HL-60/S4 treated with retinoic acid at 250 ng/mL for 4 days and 3 days (cell line): ENCODE measurements at regions not wholly inside any gene's neighbourhood (a gene's known extent, or its start where the extent isn't known, plus 50 kb on each side); places are given as distances from the start of the nearest gene placed in this dataset.
"Not testable (repeated sequence)": the region's sequence is repeated elsewhere in the genome, so short reads cannot be mapped to it uniquely, and the experiment has no call there.

Source experiments
- in situ Hi-C: fragments of 300-500 bp; cut with MboI; formaldehyde crosslinking; loops from 2 replicates; pipeline ENCODE4 v1.7.0; 2022; ENCODE audit warnings: low sequenced_read_pairs

DNA sequence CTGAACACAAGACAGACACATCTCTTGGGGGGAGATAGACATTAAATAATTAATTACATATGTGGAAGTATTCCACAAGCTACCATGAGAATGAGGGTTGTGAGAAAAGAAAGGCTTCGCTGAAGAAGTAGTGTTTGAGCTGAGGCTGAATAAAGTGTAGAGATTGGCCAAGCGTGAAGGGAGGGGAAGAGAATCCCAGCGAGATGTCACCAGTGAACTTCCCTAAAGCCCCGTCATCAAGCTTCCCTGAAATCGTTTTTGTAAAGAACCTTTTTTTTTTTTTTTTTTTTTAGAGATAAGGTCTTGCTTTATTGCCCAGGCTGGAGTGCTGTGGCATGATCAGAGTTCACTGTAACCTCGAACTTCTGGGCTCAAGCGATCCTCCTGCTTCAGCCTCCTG lies 235.2 kb downstream of the KCNRG start:
- in situ Hi-C loops = no loop called here

DNA sequence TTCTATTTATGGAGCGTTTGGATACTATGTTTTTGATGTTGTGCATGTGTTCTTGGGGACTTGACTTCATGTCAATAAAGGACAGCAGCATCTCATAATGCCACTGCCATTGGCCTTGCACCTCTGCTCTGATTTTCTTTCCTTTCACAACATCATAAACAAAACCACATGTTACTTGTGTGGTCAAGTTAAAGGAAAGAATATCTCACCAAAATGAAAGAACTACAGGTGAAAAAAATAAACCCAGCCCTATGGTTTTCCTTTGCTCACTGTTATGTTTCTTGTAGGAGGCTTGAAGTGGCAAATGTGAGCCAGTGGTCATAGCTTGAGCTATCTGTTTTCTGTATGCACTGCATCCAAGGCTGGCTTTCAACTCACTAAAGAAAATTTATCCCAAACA lies 240.4 kb downstream of the KCNRG start:
- in situ Hi-C loops = no loop called here

GRCh38 chr13:50256536-50257321 lies 241.5 kb downstream of the KCNRG start:
- in situ Hi-C loops = not testable (repeated sequence)

- in situ Hi-C loops = no loop called here
Observed at GRCh38 chr13:50257646-50258045, 242.4 kb downstream of the KCNRG start.

DNA sequence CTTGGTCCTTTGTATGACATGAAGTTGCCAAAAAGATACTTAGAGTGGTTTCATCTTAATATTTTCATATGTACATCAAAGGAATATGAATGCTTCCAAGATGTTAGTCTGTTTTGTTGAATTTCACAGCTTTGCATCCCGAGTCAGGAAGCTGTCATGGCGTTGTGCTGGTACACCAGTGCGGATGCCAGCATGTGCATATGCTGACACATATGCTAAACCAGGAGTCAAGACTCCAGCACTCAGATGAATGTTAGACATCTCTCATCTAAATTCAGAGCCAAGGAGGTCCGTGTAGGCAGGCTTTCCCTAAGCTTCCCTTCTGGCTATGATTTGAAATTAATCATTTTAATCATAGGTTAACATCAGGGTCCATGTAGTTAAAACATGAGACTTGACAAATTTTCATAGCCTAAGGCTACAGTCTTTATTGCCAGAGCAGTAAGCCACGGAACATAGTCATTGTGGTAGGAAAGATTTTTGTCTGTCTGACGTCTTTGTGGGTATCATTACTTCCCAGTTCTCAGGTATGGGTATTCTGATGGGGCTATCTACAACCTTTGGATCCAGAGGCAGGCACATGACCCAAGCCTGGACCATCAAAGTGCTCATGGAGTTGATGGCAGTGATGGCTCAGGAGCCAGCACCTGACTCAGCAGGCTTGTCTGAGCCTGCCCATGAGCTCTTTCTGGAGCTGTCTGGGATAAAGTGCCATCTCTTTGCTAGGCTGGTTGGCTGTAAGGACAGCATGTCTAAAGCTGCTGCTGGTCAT lies 246.1 kb downstream of the KCNRG start:
- in situ Hi-C loops = no loop called here

DNA sequence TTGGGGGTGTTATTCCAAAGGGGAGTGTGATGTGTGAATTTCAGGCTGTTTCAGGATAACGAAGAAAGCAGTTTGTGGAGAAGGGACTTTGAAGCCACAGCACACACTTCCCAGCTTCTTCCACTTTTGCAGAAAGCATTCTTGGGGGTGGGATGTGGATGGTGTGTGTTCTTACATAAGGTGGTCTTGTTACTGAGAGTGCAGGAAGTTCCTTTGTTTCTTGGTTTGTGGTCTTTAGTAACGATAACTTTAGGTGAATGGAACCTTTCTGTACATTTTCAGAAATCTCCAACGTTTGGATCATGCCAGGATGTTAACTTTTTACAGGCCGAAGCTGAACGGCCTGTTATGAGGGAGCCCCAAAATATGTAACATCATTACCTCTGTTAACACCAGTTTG lies 251.8 kb downstream of the KCNRG start:
- in situ Hi-C loops = no loop called here

GRCh38 chr13:50267917-50268316 lies 252.7 kb downstream of the KCNRG start:
- in situ Hi-C loops = no loop called here

DNA sequence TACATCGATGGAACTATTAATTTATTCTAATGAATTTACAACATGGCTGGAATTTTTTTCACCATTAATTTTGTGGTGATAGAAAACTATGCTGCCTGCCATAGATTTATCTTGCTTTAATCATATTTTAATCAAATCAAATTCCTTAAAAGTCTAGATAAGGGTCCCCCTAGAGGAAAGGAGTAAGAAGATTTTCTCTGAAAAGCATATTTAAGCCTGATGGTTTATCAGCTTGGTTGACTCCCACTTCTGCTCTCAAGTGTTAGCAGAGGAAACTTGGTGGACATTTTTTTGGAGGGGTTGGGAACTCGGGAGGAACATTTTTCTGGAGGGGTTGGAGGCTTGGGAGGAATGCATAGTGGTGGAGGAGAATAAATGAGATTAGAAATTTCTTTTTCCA lies 253.3 kb downstream of the KCNRG start:
- in situ Hi-C loops = no loop called here

GRCh38 chr13:50274181-50274580 lies 258.9 kb downstream of the KCNRG start:
- in situ Hi-C loops = no loop called here

DNA sequence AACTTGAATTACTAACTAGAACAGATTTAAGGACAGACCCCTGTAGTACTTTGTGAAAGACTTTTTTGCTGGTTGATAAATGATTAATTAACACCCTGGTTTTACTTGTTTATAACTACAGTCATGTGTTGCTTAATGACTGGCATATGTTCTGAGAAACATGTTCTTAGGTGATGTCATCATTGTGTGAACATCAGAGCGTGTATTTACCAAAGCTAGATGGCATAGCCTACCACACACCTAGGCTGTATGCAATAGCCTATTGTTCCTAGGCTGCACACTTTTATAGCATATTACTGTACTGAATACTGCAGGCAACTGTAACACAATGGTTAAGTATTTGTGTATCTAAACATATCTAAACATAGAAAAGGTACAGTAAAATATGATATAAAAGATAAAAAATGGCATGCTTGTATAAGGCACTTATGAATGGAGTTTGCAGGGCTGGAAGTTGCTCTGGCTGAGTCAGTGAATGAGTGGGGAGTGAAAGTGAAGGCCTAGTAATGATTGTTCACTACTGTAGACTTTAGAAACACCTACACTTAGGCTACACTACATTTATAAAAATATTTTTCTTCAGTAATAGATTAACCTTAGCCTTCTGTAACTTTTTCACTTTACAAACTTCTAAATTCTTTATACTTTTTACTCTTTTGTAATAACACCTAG lies 260.3 kb downstream of the KCNRG start:
- in situ Hi-C loops = no loop called here

DNA sequence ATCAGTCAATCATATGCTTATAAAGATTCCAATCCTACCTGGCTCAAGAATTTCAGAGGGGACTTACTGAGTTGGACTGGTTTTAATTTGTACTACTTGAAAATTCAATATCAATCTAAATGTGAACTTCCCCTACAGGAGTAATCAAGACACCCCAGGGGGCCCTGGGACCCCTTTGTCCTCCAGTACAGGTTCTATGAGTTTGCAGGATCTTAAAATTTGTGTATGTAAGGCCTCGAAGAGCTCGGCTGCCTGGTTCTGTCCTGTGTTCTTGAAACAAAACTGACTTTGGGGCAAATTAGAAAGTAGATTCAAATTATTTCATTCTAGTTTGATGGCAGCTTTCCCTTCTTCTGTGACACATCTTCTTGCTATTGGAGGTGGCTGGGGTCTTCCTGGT lies 261.3 kb downstream of the KCNRG start:
- in situ Hi-C loops = no loop called here

DNA sequence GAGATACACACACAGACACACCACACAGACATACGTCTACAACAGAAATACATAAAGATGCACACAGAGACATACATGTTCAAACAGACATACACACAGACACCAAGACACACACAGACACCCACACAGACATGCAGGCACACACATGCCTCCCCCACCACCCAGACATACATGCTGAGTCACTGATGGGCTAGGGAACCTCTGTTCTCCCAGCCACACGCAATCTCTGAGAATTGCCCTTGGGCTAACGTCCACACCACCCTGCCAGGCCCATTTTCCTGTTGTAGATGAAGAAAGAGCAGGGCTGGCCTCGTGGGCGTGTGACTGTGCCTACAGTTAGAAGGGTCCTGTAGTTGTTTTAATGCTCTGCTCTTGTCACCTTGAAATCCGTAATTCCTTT lies 261.9 kb downstream of the KCNRG start:
- in situ Hi-C loops = no loop called here

DNA sequence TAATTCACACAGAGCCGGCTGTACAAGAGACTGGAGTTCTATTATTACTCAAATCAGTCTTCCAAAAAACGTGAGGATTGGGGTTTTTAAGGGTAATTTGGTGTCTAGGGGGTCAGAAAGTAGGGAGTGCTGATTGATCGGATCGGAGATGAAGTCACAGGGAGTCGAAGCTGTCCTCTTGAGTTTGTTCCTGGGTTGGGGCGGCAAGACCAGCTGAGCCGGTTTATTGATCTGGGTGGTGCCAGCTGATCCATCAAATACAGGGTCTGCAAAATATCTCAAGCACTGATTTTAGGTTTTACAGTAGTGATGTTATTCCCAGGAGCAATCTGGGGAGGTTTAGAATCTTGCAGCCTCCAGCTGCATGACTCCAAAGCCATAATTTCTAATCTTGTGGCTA lies 262.7 kb downstream of the KCNRG start:
- in situ Hi-C loops = no loop called here

DNA sequence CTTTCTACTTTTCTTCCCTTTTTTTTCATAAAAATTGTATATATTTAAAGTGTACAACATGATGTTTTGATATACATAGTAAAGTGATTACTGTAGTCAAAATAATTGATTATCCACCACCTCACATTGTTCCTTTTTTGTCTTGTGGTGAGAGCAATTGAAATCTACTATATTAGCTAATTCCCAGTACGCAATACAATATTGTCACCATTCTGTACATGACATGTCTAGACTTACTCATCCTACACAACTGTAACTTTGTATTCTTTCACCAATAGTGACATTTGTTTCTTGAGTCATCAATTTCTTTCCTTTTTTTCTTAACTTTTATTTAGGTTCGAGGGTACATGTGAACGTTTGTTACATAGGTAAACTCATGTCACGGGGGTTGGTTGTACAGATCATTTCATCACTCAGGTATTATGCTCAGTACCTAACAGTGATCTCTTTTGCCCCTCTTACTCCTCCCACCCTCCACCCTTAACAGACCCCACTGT lies 265.2 kb downstream of the KCNRG start:
- in situ Hi-C loops = no loop called here

- in situ Hi-C loops = no loop called here
Observed at GRCh38 chr13:50282016-50282415, 266.8 kb downstream of the KCNRG start.

- in situ Hi-C loops = no loop called here
Observed at GRCh38 chr13:50283017-50283416, 267.8 kb downstream of the KCNRG start.

DNA sequence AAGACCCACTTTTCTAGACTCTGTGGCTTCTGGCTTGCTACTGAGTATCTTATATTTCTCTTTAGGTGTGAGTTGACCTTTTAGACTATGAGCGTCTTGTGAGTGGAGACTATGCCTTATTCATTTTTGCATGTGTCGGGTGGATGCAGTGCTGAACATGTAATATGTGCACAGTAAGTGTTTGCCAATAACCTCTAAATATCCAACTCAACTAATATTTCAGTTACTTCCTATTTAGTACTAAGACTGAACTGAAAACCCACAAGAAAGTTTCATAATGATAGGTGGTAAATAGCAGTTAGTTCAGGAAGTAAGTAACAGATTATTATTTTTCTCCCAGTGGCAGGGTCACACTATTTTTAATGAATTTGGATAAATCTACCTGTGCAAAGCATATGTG lies 269.3 kb downstream of the KCNRG start:
- in situ Hi-C loops = no loop called here

GRCh38 chr13:50285283-50285682 lies 270.0 kb downstream of the KCNRG start:
- in situ Hi-C loops = no loop called here

- in situ Hi-C loops = no loop called here
Observed at GRCh38 chr13:50286324-50286723, 271.1 kb downstream of the KCNRG start.

DNA sequence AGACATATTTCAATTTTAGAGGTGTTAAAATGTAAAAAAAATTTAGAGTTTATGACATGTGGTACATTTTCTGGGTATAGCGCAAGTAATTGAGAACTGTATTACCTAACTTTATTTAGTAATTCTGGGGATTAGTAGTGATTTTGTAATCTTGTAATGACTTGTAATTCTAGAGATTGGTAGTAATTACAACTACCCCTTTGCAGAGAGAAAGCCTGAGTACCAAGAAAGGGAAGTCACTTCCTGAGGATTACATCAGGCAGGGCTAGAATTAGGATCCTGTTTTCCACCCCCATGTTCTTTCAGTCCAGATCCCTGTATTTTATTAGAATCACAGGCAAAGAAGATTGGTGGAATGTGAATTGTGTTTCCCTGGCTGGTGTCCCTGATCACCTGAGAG lies 274.9 kb downstream of the KCNRG start:
- in situ Hi-C loops = no loop called here

DNA sequence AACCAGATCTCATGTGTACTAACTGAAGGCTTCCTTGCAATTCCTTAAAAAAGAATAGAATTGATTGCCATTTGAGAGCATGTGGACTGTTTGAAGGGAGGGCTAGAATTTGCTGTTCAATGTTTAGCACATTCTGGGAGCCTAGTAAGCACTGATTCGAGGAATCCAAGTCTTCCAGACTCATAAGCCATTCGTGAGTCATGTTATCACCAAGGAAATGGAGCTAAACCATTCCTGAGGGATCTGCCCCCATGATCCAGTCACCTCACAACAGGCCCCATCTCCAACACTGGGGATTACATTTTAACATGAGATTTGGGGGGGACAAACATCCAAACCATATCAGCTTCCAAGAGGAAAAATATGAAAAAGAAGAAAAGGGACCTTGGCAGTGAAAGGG lies 276.4 kb downstream of the KCNRG start:
- in situ Hi-C loops = no loop called here

DNA sequence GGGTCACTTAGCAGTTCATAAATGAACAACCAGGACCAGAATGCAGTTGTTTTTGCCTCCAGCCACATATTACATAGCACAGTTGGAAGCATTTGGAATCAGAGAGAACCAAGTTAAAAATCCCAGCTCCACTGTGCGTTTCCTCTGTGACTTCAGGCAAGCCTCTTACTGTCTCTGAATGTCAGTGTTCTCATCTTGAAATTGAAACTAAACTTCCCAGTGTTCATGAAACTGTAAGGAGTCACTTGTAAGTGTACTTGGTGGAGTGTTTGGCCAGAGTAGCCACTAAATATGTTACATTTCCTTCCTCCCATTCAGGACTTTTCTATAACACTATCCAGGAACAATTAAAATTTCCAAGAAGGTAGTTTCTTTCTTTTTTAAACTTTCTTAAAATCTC lies 276.8 kb downstream of the KCNRG start:
- in situ Hi-C loops = no loop called here
